B cell (primary cell): ENCODE measurements at regions not wholly inside any gene's neighbourhood (a gene's known extent, or its start where the extent isn't known, plus 50 kb on each side); places are given as distances from the start of the nearest gene placed in this dataset.

ENCODE experiments used
- ATAC-seq: fragments of 200-7000 bp; cut with Tn5 transposase; one replicate; pipeline ENCODE4 v1.10.0; 2021; ENCODE audit warnings: low read depth, mild to moderate bottlenecking, moderate number of reproducible peaks, moderate library complexity
- CTCF ChIA-PET: fragments of 350-600 bp; sonication (Branson Sonifier 250); formaldehyde crosslinking; loops from one replicate; lab custom pipeline; 2021; ENCODE audit warnings: antibody characterized with exemption, inconsistent platforms; lab: Charles Lee
- POLR2A ChIA-PET: fragments of 350-600 bp; sonication (Branson Sonifier 250); formaldehyde crosslinking; loops from one replicate; lab custom pipeline; 2021; ENCODE audit warnings: antibody characterized with exemption; lab: Charles Lee
- DNase-seq: peaks from one replicate; pipeline ENCODE4 v3.0.0; 2013
- H2AFZ ChIP-seq: 2 replicates; pipeline ENCODE4 v1.6.1; 2012; ENCODE audit warnings: mild to moderate bottlenecking, low read depth, low read length; ENCODE audit not compliant: insufficient read depth, poor library complexity, severe bottlenecking
- H3K27ac ChIP-seq, 2 donors: 1 replicate in 1 of 2; 2 replicates in 1 of 2; pipeline ENCODE4 v1.5.1; 2012 to 2013; ENCODE audit warnings: low read length in 2 of 2, mild to moderate bottlenecking in 2 of 2, moderate library complexity in 1 of 2
- H3K27me3 ChIP-seq, 4 experiments: fragments of 200-600 bp in 1 of 4; sonication (generic) in 1 of 4; replicated peaks in 1 of 4; 1 replicate in 2 of 4; 2 replicates in 2 of 4; pipeline versions ENCODE4 v1.6.1 to v1.7.0; 2013 to 2016; ENCODE audit warnings: low read length in 3 of 4, mild to moderate bottlenecking in 2 of 4, mixed read lengths in 1 of 4, moderate library complexity in 1 of 4; ENCODE audit not compliant: insufficient read depth in 4 of 4, control insufficient read depth in 3 of 4; ENCODE audit errors: control extremely low read depth in 1 of 4
- H3K36me3 ChIP-seq, 2 experiments: replicated peaks in 1 of 2; 1 replicate in 1 of 2; 2 replicates in 1 of 2; pipeline versions ENCODE4 v1.6.1 to v1.7.1; 2013; ENCODE audit warnings: low read length in 1 of 2; ENCODE audit not compliant: insufficient read depth in 2 of 2, control insufficient read depth in 1 of 2; ENCODE audit errors: control extremely low read depth in 1 of 2, extremely low read depth in 1 of 2
- H3K4me1 ChIP-seq, 2 donors: fragments of 200-600 bp in 1 of 2; sonication (generic) in 1 of 2; 1 replicate in 1 of 2; 2 replicates in 1 of 2; pipeline versions ENCODE4 v1.5.1 to v1.6.1; 2013 to 2017; ENCODE audit warnings: low read length in 2 of 2; ENCODE audit not compliant: control insufficient read depth in 2 of 2, insufficient read depth in 2 of 2
- H3K4me2 ChIP-seq: replicated peaks from 2 replicates; pipeline ENCODE3; 2012; ENCODE audit warnings: mild to moderate bottlenecking, low read depth, low read length; ENCODE audit not compliant: poor library complexity, severe bottlenecking
- H3K4me3 ChIP-seq, 5 experiments: fragments of 200-600 bp in 1 of 5; sonication (generic) in 1 of 5; 1 replicate in 3 of 5; 2 replicates in 2 of 5; pipeline versions ENCODE4 v1.5.1 to v1.7.0; 2011 to 2016; ENCODE audit warnings: low read length in 4 of 5, mild to moderate bottlenecking in 4 of 5, low read depth in 2 of 5, control low read depth in 1 of 5, moderate library complexity in 1 of 5; ENCODE audit not compliant: insufficient read depth in 1 of 5; ENCODE audit errors: control extremely low read depth in 1 of 5, extremely low read depth in 1 of 5
- H3K79me2 ChIP-seq: fragments of 200-600 bp; sonication (generic); one replicate; pipeline ENCODE4 v1.6.0; 2016; ENCODE audit warnings: low read length; ENCODE audit not compliant: control insufficient read depth, insufficient read depth
- H3K9ac ChIP-seq: fragments of 200-600 bp; sonication (generic); 2 replicates; pipeline ENCODE4 v1.6.1; 2017; ENCODE audit warnings: mild to moderate bottlenecking, low read length, moderate library complexity
- H3K9me3 ChIP-seq, 3 donors: one replicate each; pipeline versions ENCODE4 v1.6.1 to v1.7.1; 2013; ENCODE audit warnings: low read length in 2 of 3; ENCODE audit not compliant: control insufficient read depth in 2 of 3, insufficient read depth in 1 of 3; ENCODE audit errors: control extremely low read depth in 1 of 3
- H4K20me1 ChIP-seq: 2 replicates; pipeline ENCODE4 v1.6.0; 2012; ENCODE audit warnings: mild to moderate bottlenecking, low read length; ENCODE audit not compliant: insufficient read depth, control insufficient read depth, poor library complexity, severe bottlenecking
- H3K27ac Mint-ChIP-seq: one replicate; pipeline ENCODE4 v1.8.0; 2021; ENCODE audit warnings: mixed read lengths
- H3K27me3 Mint-ChIP-seq: one replicate; pipeline ENCODE4 v1.8.0; 2021; ENCODE audit warnings: mixed read lengths
- H3K4me1 Mint-ChIP-seq: one replicate; pipeline ENCODE4 v1.8.0; 2021; ENCODE audit warnings: mixed read lengths
- H3K4me3 Mint-ChIP-seq: one replicate; pipeline ENCODE4 v1.8.0; 2021; ENCODE audit warnings: mixed read lengths
- H3K9me3 Mint-ChIP-seq: one replicate; pipeline ENCODE4 v1.8.0; 2022; ENCODE audit warnings: mixed read lengths; ENCODE audit not compliant: insufficient read depth
- CTCF ChIP-seq: fragments of 200-600 bp; IDR thresholded peaks from one replicate; pipeline ENCODE4 v1.8.0; 2022; ENCODE audit warnings: antibody characterized with exemption, mild to moderate bottlenecking
- EZH2 ChIP-seq: IDR thresholded peaks from 2 replicates; pipeline ENCODE4 v1.6.1; 2012; ENCODE audit warnings: borderline replicate concordance, low read depth, mild to moderate bottlenecking, moderate library complexity, low read length; ENCODE audit not compliant: insufficient read depth, poor library complexity, severe bottlenecking
- WGBS: methylation state at CpG from one replicate; pipeline ENCODE4 v1.1.5; 2013; ENCODE audit warnings: missing lambda C conversion rate; ENCODE audit not compliant: insufficient coverage; 5-methylcytosine and 5-hydroxymethylcytosine counted together
- intact Hi-C: fragments of 100-400 bp; cut with micrococcal nuclease; formaldehyde crosslinking; loops from one replicate; pipeline ENCODE4 v1.10.0; 2022

- Histone ChIP-seq H3K9me3 (no peaks in the 10 kb centered on the region), H4K20me1 (no peaks in the 10 kb centered on the region), H3K27ac (no peak overlapping the region), H3K4me2 (no peak overlapping the region), H3K4me1 (peaks cover 3 to 5% of the 10 kb centered on the region in 2 donors), H3K79me2 (no peaks in the 10 kb centered on the region), H3K27me3 (peaks cover 0 to 3% (median 0%) of the 10 kb centered on the region in 4 experiments), H3K4me3 (no peak overlapping the region), H3K36me3 (no peaks in the 10 kb centered on the region), H3K9ac (no peak overlapping the region), H2AFZ (no peak overlapping the region)
- ATAC-seq (no peak), DNase-seq (no peak)
- TF ChIP-seq EZH2, result no peak
- TF ChIP-seq CTCF, result no peak
- peaks cover 5% of the 10 kb centered on the region for H3K4me1 Mint-ChIP-seq
- no peak overlapping the region for H3K4me3 Mint-ChIP-seq
- no peak overlapping the region for H3K27ac Mint-ChIP-seq
- intact Hi-C loops, result no loop called here
- CTCF ChIA-PET, result no interaction called here
- POLR2A ChIA-PET, result no interaction called here
- H3K9me3 Mint-ChIP-seq, result no peaks in the 10 kb centered on the region
- H3K27me3 Mint-ChIP-seq, result peaks cover 12% of the 10 kb centered on the region
- WGBS, result 85% methylated on average over 3 of the region's 4 CpGs
These were observed 76.7 kb upstream of the EIF5 start for GRCh38 chr14:103257211-103257962.

DNA sequence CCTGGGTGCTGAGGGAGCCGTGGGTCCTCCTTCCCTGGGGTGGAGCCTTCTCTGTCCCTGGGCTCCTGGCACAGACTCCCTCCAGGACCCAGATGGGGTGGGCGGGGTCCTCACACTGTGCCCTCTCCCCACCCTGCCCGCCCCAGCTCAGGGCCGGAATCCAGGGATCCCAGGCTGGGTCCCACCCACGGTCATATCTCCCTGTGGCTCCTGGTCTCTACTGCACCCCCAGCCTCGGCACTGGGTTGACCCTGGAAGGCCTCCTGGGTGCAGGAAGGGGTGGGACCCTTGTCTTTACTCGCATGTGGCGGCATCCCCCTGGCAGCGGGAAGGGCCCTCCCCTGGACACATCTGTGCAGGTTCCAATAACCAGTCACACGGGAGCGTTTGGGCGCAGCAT lies 75.8 kb upstream of the EIF5 start:
- WGBS, result 89% methylated on average over 12 of the region's 12 CpGs
- H2AFZ ChIP-seq, result no peak overlapping the region
- no peak for ATAC-seq
- intact Hi-C loops, result no loop called here
- peaks cover 5% of the 10 kb centered on the region for H3K4me1 Mint-ChIP-seq
- no peak overlapping the region for H3K9ac ChIP-seq
- H3K79me2 ChIP-seq, result no peaks in the 10 kb centered on the region
- TF ChIP-seq CTCF (no peak), EZH2 (no peak)
- CTCF ChIA-PET, result no interaction called here
- no peaks in the 10 kb centered on the region for H3K9me3 ChIP-seq
- H3K4me3 ChIP-seq, result no peak overlapping the region
- DNase-seq, result no peak
- H3K4me2 ChIP-seq, result no peak overlapping the region
- no peaks in the 10 kb centered on the region for H3K36me3 ChIP-seq
- peaks cover 17% of the 10 kb centered on the region for H3K27me3 Mint-ChIP-seq
- no peaks in the 10 kb centered on the region for H4K20me1 ChIP-seq
- POLR2A ChIA-PET, result no interaction called here
- H3K4me3 Mint-ChIP-seq, result no peak overlapping the region
- H3K27me3 ChIP-seq, result peaks cover 0 to 3% (median 0%) of the 10 kb centered on the region in 4 experiments
- no peaks in the 10 kb centered on the region for H3K9me3 Mint-ChIP-seq
- H3K4me1 ChIP-seq, result peaks cover 3 to 5% of the 10 kb centered on the region in 2 donors
- no peak overlapping the region for H3K27ac Mint-ChIP-seq
- H3K27ac ChIP-seq, result no peak overlapping the region
